Spleen (tissue), 7 donors: ENCODE measurements at regions not wholly inside any gene's neighbourhood (a gene's known extent, or its start where the extent isn't known, plus 50 kb on each side); places are given as distances from the start of the nearest gene placed in this dataset.
"Not testable (repeated sequence)": the region's sequence is repeated elsewhere in the genome, so short reads cannot be mapped to it uniquely, and the experiment has no call there.

ENCODE experiments used
- CTCF ChIP-seq, 11 experiments: fragments of 200-600 bp in 7 of 11; fragments of 450-650 bp in 4 of 11; sonication (generic) in 4 of 11; IDR thresholded peaks in 8 of 11; conservative IDR thresholded peaks in 3 of 11; 1 replicate in 7 of 11; 2 replicates in 4 of 11; pipeline versions ENCODE4 v1.4.0 to v1.8.0; 2016 to 2021; ENCODE audit warnings: antibody characterized with exemption in 11 of 11, inconsistent platforms in 4 of 11, mild to moderate bottlenecking in 1 of 11
- POLR2A ChIP-seq, 3 donors: fragments of 450-650 bp; IDR thresholded peaks; one replicate each; pipeline ENCODE4 v1.5.1; 2017; ENCODE audit warnings: antibody characterized with exemption in 3 of 3, mild to moderate bottlenecking in 1 of 3
- donor health status: DM: no; HTN: no; CAD: no; lungs with moderate emphysema.
- donor health status: DM: no; HTN: no; CAD: no.
- donor health status: DM: no; HTN: no; CAD: no.

GRCh38 chr9:22197000-22197399 is 187.9 kb upstream of the CDKN2B start:
- not testable (repeated sequence) for TF ChIP-seq CTCF (IDR thresholded peaks at IDR 0.05 in 8 of 11, conservative IDR thresholded peaks at IDR 0.05 in 3 of 11); POLR2A (IDR thresholded peaks at IDR 0.05)
